ENCODE measurements at regions not wholly inside any gene's neighbourhood (a gene's known extent, or its start where the extent isn't known, plus 50 kb on each side); places are given as distances from the start of the nearest gene placed in this dataset.

DNA sequence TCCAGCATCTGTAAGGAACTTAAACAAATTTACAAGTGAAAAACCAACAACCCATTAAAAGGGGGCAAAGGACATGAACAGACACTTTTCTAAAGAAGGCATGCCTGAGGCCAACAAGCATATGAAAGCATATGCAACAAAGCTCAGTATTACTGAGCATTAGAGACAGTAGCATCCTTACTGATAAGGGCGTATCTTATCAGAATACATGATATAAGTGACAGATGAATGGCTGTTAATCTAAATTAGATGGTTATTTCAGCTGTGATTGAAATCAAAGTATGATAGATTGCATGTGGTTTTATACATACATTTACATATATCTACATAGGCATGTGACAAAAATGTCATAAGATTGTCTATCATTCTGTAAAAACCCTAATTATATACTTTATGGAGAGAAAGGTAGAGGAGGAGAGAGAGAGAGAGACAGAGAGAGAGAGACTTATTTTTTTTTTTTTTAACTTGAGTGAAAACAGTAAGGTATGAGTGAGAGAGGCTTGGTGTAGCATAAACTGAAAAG lies 1240.7 kb downstream of the FAM181B start:
- no peaks in the 10 kb centered on the region for H3K27me3 ChIP-seq (ENCODE audit: insufficient read depth, low read length)
- Mint-ChIP-seq H3K27me3 (no peaks in the 10 kb centered on the region), H3K36me3 (no peaks in the 10 kb centered on the region), H3K4me3 (no peak overlapping the region), H3K4me1 (no peaks in the 10 kb centered on the region), H3K27ac (no peak overlapping the region), H3K9me3 (peaks cover 0 to 2% (median 0%) of the 10 kb centered on the region in 8 donors)
- no peaks in the 10 kb centered on the region for H3K4me1 ChIP-seq (ENCODE audit: insufficient read depth, low read length)
- intact Hi-C loops (cut with micrococcal nuclease) = no loop called here
- H3K9me3 ChIP-seq (ENCODE audit: control insufficient read depth in 1 of 2, low read length in 2 of 2) = no peaks in the 10 kb centered on the region
- no peak for DNase-seq
- POLR2A ChIA-PET (ENCODE audit: partially characterized antibody) = no interaction called here
- CTCF ChIA-PET (ENCODE audit: partially characterized antibody) = no interaction called here
- H3K27ac ChIP-seq (ENCODE audit: low read depth, low read length) = no peak overlapping the region
- H3K4me3 ChIP-seq (ENCODE audit: low read length in 2 of 2) = no peak overlapping the region
- H3K36me3 ChIP-seq (ENCODE audit: insufficient read depth, low read length) = no peaks in the 10 kb centered on the region

DNA sequence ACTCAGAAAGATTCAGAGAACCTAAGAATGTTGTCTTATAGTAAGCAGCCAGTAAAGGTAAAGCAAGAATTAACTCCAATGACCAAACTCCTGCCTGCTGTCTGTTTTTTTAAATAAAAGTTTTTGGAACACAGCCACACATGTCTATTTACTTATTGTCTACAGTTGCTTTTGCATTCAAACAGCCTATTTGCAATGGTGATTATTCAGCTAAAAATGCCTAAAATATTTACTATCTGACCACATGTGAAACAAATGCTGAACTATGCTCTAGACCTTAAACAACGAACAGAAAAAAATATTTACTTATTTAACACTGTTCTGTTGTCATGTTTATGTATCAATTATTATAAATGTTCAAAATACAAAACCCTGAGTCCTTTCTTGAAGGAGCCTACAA lies 1246.6 kb downstream of the FAM181B start:
- H3K36me3 Mint-ChIP-seq = no peaks in the 10 kb centered on the region
- ChIA-PET POLR2A (ENCODE audit: partially characterized antibody) (no interaction called here), CTCF (ENCODE audit: partially characterized antibody) (no interaction called here)
- no peak for DNase-seq
- H3K4me1 Mint-ChIP-seq = no peaks in the 10 kb centered on the region
- H3K4me3 ChIP-seq (ENCODE audit: low read length in 2 of 2) = no peak overlapping the region
- H3K27ac Mint-ChIP-seq = no peak overlapping the region
- H3K27me3 Mint-ChIP-seq = no peaks in the 10 kb centered on the region
- peaks cover 0 to 2% (median 1%) of the 10 kb centered on the region in 8 donors for H3K9me3 Mint-ChIP-seq
- H3K36me3 ChIP-seq (ENCODE audit: insufficient read depth, low read length) = no peaks in the 10 kb centered on the region
- H3K9me3 ChIP-seq (ENCODE audit: control insufficient read depth in 1 of 2, low read length in 2 of 2) = no peaks in the 10 kb centered on the region
- intact Hi-C loops (cut with micrococcal nuclease) = no loop called here
- no peaks in the 10 kb centered on the region for H3K4me1 ChIP-seq (ENCODE audit: insufficient read depth, low read length)
- H3K4me3 Mint-ChIP-seq = no peak overlapping the region
- no peak overlapping the region for H3K27ac ChIP-seq (ENCODE audit: low read depth, low read length)
- H3K27me3 ChIP-seq (ENCODE audit: insufficient read depth, low read length) = no peaks in the 10 kb centered on the region

DNA sequence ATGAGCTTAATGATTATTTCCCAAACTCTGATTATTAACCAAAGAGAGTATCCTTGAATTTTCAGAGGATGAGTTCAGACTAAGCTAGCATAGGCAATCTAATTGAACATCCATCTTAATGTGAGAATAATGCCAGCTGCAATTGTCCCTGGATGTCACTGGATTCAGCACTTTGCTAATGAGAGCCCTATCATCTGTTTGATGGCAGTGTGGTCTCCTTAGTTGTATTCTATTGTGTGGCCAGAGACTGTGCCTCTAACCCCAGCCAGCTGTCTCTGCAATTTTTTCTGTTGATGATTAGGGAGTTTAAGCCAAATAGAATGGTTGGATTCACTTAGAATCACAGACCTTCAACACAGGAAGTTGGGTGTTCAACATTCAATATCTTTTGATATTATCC lies 1249.5 kb downstream of the FAM181B start:
- ChIA-PET POLR2A (ENCODE audit: partially characterized antibody) (no interaction called here), CTCF (ENCODE audit: partially characterized antibody) (no interaction called here)
- H3K4me3 ChIP-seq (ENCODE audit: low read length in 2 of 2) = no peak overlapping the region
- no peaks in the 10 kb centered on the region for H3K9me3 ChIP-seq (ENCODE audit: control insufficient read depth in 1 of 2, low read length in 2 of 2)
- intact Hi-C loops (cut with micrococcal nuclease) = no loop called here
- Mint-ChIP-seq H3K4me1 (no peaks in the 10 kb centered on the region), H3K27ac (no peak overlapping the region), H3K4me3 (no peak overlapping the region), H3K36me3 (no peaks in the 10 kb centered on the region), H3K27me3 (no peaks in the 10 kb centered on the region), H3K9me3 (peaks cover 0 to 6% (median 2%) of the 10 kb centered on the region in 8 donors)
- H3K36me3 ChIP-seq (ENCODE audit: insufficient read depth, low read length) = no peaks in the 10 kb centered on the region
- no peak overlapping the region for H3K27ac ChIP-seq (ENCODE audit: low read depth, low read length)
- H3K4me1 ChIP-seq (ENCODE audit: insufficient read depth, low read length) = no peaks in the 10 kb centered on the region
- DNase-seq = no peak
- H3K27me3 ChIP-seq (ENCODE audit: insufficient read depth, low read length) = no peaks in the 10 kb centered on the region

DNA sequence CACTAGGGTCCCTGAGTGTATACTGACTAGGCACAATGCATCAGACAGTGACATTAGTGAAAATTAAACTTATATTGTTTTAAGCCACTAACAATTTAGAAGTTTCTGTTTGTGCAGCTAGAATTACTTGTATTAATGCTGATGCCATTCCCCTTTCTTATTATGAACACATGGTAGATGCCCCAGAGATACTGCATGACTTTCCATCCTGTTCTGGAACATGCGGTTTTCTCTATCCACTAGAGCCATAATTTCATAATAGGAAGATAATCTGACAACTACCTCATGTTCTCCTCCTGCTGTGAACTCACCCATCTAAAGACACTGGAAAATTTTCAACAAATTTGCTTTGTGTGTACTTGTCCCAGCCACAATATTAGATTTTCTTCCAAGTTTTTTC lies 1256.4 kb downstream of the FAM181B start:
- ChIA-PET CTCF (ENCODE audit: partially characterized antibody) (no interaction called here), POLR2A (ENCODE audit: partially characterized antibody) (no interaction called here)
- no peaks in the 10 kb centered on the region for H3K36me3 Mint-ChIP-seq

DNA sequence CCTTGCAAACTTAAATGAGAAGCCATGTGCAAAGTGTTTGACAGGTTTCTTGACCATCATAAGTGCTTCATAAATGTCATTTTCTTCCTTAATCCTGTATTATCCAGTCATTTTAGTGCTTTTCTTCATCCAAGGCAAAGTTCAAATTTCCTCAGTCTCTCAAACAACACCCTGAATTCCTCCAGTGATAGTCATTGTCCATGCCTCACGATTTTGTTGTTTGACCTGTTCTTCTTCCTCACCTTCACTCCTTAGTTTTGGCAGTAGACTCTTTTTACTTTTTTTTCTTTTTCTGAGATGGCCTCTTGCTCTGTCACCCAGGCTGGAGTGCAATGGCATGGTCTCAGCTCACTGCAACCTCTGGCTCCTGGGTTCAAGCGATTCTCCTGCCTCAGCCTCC lies 1257.3 kb downstream of the FAM181B start:
- intact Hi-C loops (cut with micrococcal nuclease) = no loop called here
- H3K4me3 ChIP-seq (ENCODE audit: low read length in 2 of 2) = no peak overlapping the region
- H3K27ac ChIP-seq (ENCODE audit: low read depth, low read length) = no peak overlapping the region
- Mint-ChIP-seq H3K9me3 (peaks cover 0 to 5% (median 4%) of the 10 kb centered on the region in 8 donors), H3K4me1 (no peaks in the 10 kb centered on the region), H3K4me3 (no peak overlapping the region), H3K27ac (no peak overlapping the region), H3K27me3 (no peaks in the 10 kb centered on the region), H3K36me3 (no peaks in the 10 kb centered on the region)
- H3K36me3 ChIP-seq (ENCODE audit: insufficient read depth, low read length) = no peaks in the 10 kb centered on the region
- no peaks in the 10 kb centered on the region for H3K4me1 ChIP-seq (ENCODE audit: insufficient read depth, low read length)
- CTCF ChIA-PET (ENCODE audit: partially characterized antibody) = no interaction called here
- DNase-seq = no peak
- POLR2A ChIA-PET (ENCODE audit: partially characterized antibody) = no interaction called here
- no peaks in the 10 kb centered on the region for H3K27me3 ChIP-seq (ENCODE audit: insufficient read depth, low read length)
- H3K9me3 ChIP-seq (ENCODE audit: control insufficient read depth in 1 of 2, low read length in 2 of 2) = no peaks in the 10 kb centered on the region

More for the DNA sequence above, 1256.4 kb downstream of the FAM181B start:
- no peak for DNase-seq
- no peaks in the 10 kb centered on the region for H3K36me3 ChIP-seq (ENCODE audit: insufficient read depth, low read length)
- H3K4me1 ChIP-seq (ENCODE audit: insufficient read depth, low read length) = no peaks in the 10 kb centered on the region
- no peaks in the 10 kb centered on the region for H3K27me3 ChIP-seq (ENCODE audit: insufficient read depth, low read length)
- no peaks in the 10 kb centered on the region for H3K9me3 ChIP-seq (ENCODE audit: control insufficient read depth in 1 of 2, low read length in 2 of 2)
- no peak overlapping the region for H3K27ac ChIP-seq (ENCODE audit: low read depth, low read length)
- H3K27me3 Mint-ChIP-seq = no peaks in the 10 kb centered on the region
- no peak overlapping the region for H3K4me3 ChIP-seq (ENCODE audit: low read length in 2 of 2)
- intact Hi-C loops (cut with micrococcal nuclease) = no loop called here
- H3K4me3 Mint-ChIP-seq = no peak overlapping the region
- peaks cover 0 to 6% (median 4%) of the 10 kb centered on the region in 8 donors for H3K9me3 Mint-ChIP-seq
- H3K4me1 Mint-ChIP-seq = no peaks in the 10 kb centered on the region
- no peak overlapping the region for H3K27ac Mint-ChIP-seq

DNA sequence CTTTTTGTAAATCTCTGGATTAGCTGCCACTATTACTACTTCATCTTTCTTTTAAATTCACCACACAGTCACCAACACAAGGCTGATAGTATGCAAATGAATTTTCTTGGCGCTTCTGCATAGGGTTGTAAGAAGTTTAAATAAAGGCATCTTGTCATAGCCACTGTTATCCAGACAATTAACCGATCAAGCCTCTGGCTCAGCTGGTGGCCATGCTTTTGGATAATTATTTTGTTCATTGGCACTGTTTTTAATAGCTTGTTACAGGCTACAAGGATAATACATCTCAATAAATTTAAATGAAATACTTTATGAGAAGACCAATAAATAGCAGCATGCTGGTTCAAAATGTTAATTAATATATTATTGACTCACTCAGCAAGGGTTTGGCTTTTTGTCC lies 1261.0 kb downstream of the FAM181B start:
- peaks cover 0 to 12% (median 5%) of the 10 kb centered on the region in 8 donors for H3K9me3 Mint-ChIP-seq

DNA sequence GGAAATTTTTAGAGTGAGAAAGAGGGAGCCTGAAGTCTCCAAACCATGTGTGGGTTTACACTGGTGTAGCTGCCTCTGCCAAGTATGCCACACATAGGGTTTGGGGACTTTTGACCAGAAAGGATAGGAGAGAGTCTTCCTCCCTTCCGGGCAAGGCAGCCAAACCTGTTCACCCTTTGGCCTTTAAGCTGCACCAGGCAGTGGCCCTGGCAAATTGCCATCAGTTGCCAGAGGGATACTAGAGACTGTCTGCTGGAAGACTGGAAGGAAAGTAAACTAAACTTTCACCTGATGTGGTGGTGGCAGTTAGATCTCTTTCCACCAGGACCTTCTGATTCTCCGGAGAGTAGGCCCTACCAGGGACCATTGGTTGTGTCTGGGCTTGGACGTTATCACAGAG lies 1263.2 kb downstream of the FAM181B start:
- Histone ChIP-seq H3K27ac (ENCODE audit: low read depth, low read length) (no peak overlapping the region), H3K27me3 (ENCODE audit: insufficient read depth, low read length) (no peaks in the 10 kb centered on the region), H3K9me3 (ENCODE audit: control insufficient read depth in 1 of 2, low read length in 2 of 2) (no peaks in the 10 kb centered on the region), H3K4me1 (ENCODE audit: insufficient read depth, low read length) (no peaks in the 10 kb centered on the region), H3K36me3 (ENCODE audit: insufficient read depth, low read length) (no peaks in the 10 kb centered on the region), H3K4me3 (ENCODE audit: low read length in 2 of 2) (no peak overlapping the region)
- no peaks in the 10 kb centered on the region for H3K27me3 Mint-ChIP-seq
- ChIA-PET POLR2A (ENCODE audit: partially characterized antibody) (no interaction called here), CTCF (ENCODE audit: partially characterized antibody) (no interaction called here)
- H3K9me3 Mint-ChIP-seq = peaks cover 0 to 12% (median 5%) of the 10 kb centered on the region in 8 donors
- intact Hi-C loops (cut with micrococcal nuclease) = no loop called here
- no peak for DNase-seq
- no peaks in the 10 kb centered on the region for H3K36me3 Mint-ChIP-seq
- no peak overlapping the region for H3K27ac Mint-ChIP-seq
- H3K4me3 Mint-ChIP-seq = no peak overlapping the region
- no peaks in the 10 kb centered on the region for H3K4me1 Mint-ChIP-seq

More for the DNA sequence above, 1261.0 kb downstream of the FAM181B start:
- CTCF ChIA-PET (ENCODE audit: partially characterized antibody) = no interaction called here
- DNase-seq = no peak
- no peak overlapping the region for H3K4me3 Mint-ChIP-seq
- H3K4me1 ChIP-seq (ENCODE audit: insufficient read depth, low read length) = no peaks in the 10 kb centered on the region
- H3K27ac Mint-ChIP-seq = no peak overlapping the region
- no peak overlapping the region for H3K27ac ChIP-seq (ENCODE audit: low read depth, low read length)
- intact Hi-C loops (cut with micrococcal nuclease) = no loop called here
- no peaks in the 10 kb centered on the region for H3K27me3 Mint-ChIP-seq
- H3K36me3 ChIP-seq (ENCODE audit: insufficient read depth, low read length) = no peaks in the 10 kb centered on the region
- no peak overlapping the region for H3K4me3 ChIP-seq (ENCODE audit: low read length in 2 of 2)
- H3K9me3 ChIP-seq (ENCODE audit: control insufficient read depth in 1 of 2, low read length in 2 of 2) = no peaks in the 10 kb centered on the region
- H3K27me3 ChIP-seq (ENCODE audit: insufficient read depth, low read length) = no peaks in the 10 kb centered on the region
- H3K4me1 Mint-ChIP-seq = no peaks in the 10 kb centered on the region
- no peaks in the 10 kb centered on the region for H3K36me3 Mint-ChIP-seq
- POLR2A ChIA-PET (ENCODE audit: partially characterized antibody) = no interaction called here

DNA sequence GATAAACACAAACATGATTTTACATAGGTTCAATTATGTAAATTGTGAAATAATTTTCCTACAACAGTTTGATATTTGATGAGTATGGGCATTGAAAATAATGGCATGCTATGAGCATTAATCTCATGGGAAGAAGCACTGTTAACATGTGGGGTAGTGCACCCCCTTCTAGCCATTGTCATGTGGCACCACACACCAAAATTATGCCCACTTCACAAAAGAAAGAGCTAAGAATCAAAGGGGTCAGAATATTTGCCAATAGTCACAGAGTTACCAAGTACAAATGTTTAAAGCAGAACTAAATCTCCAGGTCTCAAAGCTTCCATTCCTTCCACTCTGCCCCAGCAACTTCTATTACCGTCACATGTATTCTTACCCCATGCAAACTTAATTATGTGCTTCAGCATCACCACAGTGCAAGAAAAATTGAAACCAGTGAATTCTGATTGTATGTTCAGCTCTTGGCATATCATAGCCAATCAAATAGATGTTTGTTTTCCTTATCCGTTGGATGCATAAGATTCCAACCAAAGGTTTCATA lies 1273.8 kb downstream of the FAM181B start:
- no peaks in the 10 kb centered on the region for H3K27me3 Mint-ChIP-seq
- peaks cover 0 to 5% (median 0%) of the 10 kb centered on the region in 8 donors for H3K9me3 Mint-ChIP-seq
- ChIA-PET POLR2A (ENCODE audit: partially characterized antibody) (no interaction called here), CTCF (ENCODE audit: partially characterized antibody) (no interaction called here)
- H3K4me1 ChIP-seq (ENCODE audit: insufficient read depth, low read length) = no peaks in the 10 kb centered on the region
- H3K27ac Mint-ChIP-seq = no peak overlapping the region
- no peaks in the 10 kb centered on the region for H3K9me3 ChIP-seq (ENCODE audit: control insufficient read depth in 1 of 2, low read length in 2 of 2)
- no peak overlapping the region for H3K4me3 Mint-ChIP-seq
- H3K36me3 ChIP-seq (ENCODE audit: insufficient read depth, low read length) = no peaks in the 10 kb centered on the region
- H3K4me3 ChIP-seq (ENCODE audit: low read length in 2 of 2) = no peak overlapping the region
- intact Hi-C loops (cut with micrococcal nuclease) = no loop called here
- DNase-seq = no peak
- no peak overlapping the region for H3K27ac ChIP-seq (ENCODE audit: low read depth, low read length)
- H3K27me3 ChIP-seq (ENCODE audit: insufficient read depth, low read length) = no peaks in the 10 kb centered on the region
- no peaks in the 10 kb centered on the region for H3K36me3 Mint-ChIP-seq
- no peaks in the 10 kb centered on the region for H3K4me1 Mint-ChIP-seq

All from CD4-positive, alpha-beta memory T cell (primary cell).